Left renal cortex interstitium (tissue), 4 donors: ENCODE measurements at regions not wholly inside any gene's neighbourhood (a gene's known extent, or its start where the extent isn't known, plus 50 kb on each side); places are given as distances from the start of the nearest gene placed in this dataset.
"Not testable (repeated sequence)": the region's sequence is repeated elsewhere in the genome, so short reads cannot be mapped to it uniquely, and the experiment has no call there.

Experiments used
- DNase-seq, 4 donors: peaks; one replicate each; pipeline ENCODE4 v3.0.0-alpha.2; 2013; ENCODE audit warnings: low read depth in 4 of 4, low spot score in 2 of 4, missing footprints in 1 of 4

DNA sequence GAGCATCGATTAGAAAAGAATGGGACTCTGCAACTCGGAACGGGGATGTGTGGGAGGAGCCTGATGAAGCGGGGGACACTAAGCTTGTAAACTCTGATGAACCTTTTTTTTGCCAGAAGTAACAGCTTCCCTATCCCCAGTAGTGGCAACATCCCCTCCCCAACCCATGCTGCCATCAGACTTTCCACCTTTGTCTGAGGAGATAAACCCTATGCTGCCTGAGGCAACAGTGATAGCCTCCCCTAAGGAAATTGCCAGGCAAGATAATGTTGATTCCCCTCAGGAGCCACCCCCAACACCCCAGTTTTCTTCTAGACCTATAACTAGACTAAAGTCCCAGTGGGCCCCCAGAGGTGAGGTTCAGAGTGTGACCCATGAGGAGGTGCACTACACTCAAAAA is 173.7 kb downstream of the AKR1D1 start:
- no peak for DNase-seq

DNA sequence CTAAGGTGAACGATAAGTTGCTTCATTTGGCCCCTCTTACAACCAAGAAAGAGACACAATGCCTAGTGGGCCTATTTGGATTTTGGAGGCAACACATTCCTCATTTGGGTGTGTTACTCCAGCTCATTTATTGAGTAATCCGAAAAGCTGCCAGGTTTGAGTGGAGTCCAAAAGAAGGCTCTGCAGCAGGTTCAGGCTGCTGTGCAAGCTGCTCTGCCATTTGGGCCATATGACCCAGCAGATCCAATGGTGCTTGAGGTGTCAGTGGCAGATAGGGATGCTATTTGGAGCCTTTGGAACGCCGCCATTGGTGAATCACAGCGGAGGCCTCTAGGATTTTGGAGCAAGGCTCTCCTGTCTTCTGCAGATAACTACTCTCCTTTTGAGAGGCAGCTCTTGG is 176.4 kb downstream of the AKR1D1 start:
- DNase-seq: not testable (repeated sequence)

DNA sequence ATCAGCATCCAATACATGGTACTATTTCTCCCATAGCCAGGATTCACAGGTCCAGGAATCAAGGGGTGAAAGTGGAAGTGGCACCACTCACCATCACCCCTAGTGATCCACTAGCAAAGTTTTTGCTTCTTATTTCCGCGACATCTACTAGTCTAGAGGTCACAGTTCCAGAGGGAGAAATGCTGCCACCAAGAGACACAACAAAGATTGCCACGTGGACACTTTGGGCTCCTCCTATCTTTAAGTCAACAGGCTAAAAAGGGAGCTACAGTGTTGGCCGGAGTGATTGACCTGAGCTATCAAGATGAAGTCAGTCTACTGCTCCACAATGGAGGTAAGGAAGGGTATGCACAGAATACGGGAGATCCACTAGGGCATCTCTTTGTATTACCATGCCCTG is 178.2 kb downstream of the AKR1D1 start:
- DNase-seq: no peak

DNA sequence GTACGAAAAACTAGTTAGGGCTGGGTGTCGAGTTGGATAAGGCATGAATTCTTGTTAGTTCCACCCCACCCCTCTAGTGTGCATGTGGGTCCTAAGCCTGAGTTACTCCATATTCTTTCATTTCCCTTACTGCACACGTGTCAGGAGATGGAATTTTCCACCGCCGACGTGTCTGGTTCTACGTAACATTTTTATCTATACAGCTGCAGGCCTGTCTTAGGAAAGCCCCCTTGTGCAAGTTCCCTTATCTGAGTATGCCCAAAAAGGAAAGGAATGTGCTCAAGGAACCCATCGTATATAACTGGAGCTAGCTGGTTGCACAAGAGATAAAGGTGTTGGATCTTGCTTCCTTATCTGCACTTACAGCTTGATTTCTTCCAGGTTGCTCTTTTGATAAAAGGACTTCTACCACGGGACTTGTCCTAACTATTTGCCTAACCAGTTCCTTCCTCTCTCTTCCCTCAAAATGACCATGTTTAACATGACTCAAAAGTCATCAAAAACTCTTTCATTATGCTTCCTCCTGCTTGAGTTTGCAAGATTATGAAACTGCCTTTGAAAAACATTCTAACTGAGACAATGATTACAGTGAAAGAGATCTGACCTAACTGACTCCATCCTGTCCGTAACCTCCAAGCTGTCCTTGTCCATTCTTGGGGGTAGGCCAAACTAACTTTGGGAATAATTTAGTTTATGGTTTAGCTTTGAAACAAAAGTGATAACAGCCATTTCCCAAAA is 181.4 kb downstream of the AKR1D1 start:
- DNase-seq: no peak

DNA sequence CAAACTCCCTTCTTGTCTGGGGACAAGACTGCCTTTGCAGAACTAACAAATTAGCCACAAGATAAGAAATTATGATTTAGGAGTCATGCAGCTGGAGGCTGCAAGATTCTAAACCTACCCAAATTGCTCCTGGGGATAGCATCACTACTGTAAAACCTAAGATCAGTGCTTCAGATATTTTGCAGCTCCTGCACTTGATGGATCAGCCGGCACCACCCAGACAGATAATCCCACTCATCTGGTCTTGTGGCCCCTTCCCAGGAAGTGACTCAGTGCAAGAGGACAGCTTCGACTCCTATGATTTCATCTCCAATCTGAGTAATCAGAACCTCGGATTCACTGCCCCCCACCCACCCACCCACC is 181.9 kb downstream of the AKR1D1 start:
- no peak for DNase-seq

DNA sequence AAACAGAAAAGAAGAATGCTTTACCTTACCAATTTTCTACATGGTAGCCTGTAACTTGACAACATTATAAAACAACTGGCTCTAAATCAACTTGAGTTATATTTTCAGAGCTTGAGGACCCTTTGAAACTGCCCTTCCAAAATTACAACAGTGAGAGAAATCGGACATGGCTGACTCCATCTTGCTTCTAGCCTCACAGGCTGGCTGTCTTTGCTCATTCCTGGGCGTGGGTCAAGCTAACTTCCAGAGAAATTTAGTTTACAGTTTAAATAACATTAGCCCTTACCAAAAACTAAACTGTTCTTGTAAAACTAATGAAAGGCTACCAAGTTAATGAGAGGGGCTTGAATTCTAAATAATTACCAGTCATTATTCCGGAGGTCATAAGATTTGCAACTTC is 183.4 kb downstream of the AKR1D1 start:
- no peak for DNase-seq

DNA sequence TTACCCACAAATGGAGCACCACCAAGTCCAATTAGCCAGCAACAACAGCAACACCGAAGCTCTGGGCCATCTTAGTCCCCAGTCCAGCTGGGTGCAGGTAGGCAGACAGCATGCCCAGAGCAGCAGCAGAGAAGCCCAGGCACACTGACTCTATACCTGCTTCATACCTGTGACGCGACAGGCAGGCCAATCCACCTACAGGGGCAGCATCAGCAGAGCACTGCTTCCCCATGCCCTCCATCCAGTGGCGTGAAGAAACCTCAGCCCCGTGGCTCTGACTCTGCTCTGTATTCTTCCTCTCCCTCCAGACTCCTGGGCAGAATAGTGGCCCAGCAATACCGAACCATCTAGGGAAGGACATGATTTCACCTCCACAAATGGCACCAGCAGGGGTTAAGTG is 191.7 kb downstream of the AKR1D1 start:
- DNase-seq: no peak

DNA sequence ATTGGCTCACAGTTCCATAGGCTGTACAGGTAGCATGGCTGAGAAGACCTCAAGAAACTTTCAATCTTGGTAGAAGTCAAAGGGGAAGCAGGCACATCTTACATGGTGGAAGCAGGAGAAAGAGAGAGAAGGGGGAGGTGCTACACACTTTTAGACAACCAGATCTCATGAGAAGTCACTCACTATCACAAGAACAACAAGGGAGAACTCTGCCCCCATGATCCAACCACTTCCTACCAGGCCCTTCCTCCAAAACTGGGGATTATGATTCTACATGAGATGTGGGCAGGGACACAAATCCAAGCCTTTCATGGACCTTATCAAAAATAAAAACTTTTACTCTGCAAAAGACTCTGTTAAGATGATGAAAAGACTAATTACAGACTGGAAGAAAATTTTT is 183.2 kb upstream of the TRIM24 start:
- DNase-seq: no peak

DNA sequence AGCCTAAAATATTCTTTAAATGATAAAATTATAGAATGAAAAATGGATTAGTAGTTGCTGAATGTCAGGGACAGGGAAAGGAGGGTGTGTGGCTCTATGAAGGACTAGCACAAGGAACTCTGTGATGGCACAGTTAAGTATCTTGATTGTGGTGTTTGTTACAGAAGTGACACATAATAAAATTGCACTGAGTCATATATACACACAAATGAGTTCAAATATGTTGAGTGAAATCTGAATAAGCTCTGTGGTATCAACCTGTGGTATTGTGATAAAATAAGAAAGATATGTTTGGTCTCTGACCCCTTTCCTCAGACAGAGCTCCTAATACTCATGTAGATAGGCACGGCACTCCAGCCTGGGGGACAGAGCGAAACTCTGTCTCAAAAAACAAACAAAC is 181.5 kb upstream of the TRIM24 start:
- no peak for DNase-seq

DNA sequence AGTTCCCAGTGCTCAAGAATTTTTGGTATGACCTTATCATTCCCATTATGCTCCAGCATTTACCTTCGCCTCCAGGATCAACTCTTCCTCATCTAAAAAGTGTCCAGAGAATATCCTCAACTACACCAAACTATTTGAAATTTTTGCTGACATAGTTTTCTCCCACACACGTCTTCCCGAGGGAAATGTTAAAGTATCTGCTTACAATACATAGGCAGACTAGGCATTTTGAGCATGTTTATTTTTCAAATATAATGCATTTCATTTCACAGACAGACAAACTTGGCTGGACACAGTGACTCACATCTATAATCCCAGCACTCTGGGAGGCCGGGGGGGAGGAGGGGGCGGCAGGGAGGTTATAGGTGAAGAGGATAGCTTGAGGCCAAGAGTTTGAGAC is 177.1 kb upstream of the TRIM24 start:
- DNase-seq: no peak

DNA sequence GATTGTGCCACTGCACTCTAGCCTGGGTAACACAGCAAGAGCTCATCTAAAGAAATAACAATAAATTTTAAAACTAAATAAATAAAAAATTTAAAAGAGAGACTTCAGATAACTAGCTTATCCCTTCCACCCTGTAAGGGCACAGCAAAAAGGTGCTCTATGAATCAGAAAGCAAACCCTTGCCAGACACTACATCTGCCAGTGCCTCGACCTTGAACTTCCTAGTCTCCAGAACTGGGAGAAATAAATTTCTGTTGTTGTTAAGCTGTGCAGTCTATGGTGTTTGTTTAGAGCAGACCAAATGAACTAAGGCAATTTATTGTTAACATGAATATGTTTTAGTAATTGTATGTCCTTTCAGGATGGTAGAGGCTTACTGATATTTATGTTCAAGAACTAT is 174.9 kb upstream of the TRIM24 start:
- DNase-seq: no peak

DNA sequence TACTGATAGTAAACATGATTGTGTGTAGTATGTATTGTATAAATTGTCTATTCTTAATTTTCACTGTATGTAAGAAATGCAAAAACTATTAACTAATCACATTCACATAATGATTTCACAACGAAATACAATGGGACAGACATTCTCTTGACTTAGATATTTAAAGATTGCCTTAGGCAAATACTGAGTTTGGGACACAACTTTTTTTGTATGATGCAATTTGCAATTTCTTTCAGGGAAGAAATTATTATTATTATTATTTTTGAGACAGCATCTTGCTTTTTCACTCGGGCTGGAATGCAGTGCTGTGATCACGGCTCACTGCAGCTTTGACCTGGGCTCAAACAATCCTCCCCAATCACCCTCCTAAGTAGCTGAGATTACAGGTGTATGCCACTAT is 173.2 kb upstream of the TRIM24 start:
- DNase-seq: no peak

DNA sequence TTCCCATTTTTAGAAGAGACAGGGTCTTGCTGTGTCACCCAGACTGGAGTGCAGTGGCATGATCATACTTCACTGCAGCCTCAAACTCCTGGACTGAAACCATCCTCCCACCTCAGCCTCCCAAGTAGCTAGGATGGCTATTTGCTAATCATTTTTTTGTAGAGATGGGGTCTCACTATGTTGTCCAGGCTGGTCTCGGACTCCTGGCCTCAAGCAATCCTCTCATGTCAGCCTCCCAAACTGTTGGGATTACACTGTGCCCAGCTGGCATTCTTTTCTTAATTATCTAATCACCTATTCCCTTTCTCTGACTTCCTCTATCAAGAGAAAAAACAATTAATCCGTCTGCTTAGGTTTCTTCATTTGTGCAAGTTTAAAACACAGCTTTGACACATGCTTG is 172.5 kb upstream of the TRIM24 start:
- no peak for DNase-seq

DNA sequence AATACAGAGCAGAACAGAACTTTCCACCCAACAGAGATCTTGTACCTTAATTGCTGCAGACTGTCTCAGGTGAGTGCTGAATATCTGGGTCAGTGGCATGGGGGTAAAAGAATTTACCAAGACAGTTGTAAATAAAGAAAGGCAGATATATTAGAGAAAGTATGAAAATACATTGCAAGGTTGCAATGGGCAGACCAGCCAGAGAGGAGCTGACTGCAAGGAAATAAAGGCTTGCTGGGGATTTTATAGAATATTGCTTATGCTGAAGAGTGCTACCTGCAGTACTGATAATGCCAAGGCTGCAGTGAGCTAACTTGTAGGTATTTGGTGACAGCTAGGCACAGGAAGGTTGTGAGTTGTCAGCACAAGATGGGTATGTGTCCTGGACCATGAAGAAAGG is 171.0 kb upstream of the TRIM24 start:
- DNase-seq: no peak

DNA sequence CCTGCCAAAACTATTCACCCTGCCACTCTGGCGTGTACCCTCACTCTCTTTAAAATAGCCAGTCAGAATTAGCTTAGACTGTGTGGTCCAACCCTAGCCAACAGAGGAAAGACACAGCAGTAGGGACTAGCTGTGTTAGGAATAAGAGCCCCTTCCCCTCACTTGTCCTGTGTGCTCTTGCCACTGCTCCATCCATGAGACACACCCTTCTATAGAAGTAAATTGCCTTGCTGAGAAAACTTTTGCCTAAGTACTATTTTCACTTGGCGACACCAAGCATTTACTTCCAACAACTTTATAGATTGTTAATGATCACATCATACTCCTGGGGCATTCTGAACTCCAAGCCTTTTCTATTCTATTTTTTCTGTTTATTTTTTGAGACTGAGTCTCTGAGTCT is 170.2 kb upstream of the TRIM24 start:
- no peak for DNase-seq

DNA sequence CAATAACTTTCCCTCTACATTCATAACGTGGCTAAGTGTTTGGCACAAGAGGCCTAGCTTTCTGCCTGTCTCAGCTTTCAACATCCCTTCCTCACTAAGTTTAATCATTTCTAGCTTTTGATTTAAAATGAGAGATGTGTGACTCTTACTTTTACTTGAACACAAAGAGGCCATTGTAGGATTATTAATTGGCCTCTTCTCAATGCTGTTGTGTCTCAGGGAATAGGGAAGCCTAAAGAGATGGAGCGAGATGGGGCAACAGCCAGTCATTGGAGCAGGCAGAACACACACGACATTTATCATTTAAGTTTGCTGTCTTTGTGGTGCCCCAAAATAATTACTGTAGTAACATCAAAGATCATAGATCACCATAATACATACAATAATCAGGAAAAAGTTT is 167.1 kb upstream of the TRIM24 start:
- no peak for DNase-seq

DNA sequence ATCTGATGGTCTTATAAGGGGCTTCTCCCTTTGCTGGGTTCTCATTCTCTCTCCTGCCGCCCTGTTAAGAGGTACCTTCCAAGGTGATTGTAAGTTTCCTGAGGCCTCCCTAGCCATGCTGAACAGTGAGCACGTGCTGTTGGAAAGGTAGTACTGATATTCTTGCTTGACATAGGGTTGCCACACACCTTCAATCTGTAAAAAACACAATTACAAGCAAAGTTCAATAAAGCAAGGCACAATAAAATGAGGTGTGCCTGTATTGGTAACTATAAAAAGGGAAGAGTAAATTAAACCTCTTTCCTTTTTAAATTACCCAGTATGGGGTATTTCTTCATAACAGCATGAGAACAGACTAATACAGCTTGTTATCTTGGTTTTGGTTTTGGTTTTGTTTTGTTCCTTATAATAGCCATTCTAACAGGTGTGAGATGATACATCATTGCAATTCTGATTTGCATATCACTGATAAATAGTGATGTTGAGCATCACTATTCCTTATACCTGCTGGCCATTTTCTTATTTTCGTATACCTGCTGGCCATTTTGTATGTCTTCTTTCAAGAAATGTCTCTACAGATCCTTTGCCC is 164.9 kb upstream of the TRIM24 start:
- no peak for DNase-seq

DNA sequence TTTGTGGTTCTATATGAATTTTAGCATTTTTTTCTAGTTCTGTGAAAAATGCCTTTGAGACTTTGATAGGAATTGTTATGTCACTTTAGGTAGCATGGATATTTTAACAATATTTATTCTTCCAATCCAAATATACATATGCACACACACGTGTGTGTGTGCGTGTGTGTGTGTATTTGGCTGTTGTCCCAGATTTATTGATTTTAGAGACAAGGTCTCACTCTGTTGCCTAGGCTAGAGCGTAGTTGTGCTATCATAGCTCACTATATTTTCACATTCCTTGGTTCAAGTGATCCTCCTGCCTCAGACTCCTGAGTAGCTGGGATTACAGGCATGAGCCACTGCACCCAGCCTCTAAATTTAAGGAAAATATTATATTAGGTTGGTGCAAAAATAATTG is 162.5 kb upstream of the TRIM24 start:
- DNase-seq: no peak

DNA sequence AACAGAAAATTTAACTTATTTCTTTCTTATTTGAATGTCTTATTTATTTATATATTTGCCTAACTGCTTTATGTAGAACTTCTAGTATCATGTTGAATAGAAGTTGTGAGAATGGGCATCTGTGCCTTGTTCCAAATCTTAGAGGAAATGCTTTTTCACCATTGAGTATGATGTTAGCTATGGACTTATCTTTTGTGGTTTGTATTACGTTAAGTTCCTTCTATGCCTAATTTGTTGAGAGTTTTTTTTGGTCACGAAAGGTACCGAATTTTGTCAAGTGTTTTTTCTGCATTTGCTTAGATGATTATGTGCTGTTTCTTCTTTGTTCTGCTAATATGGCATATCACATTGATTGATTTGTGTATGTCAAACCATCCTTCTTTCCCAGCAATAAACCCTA is 161.0 kb upstream of the TRIM24 start:
- DNase-seq: no peak

DNA sequence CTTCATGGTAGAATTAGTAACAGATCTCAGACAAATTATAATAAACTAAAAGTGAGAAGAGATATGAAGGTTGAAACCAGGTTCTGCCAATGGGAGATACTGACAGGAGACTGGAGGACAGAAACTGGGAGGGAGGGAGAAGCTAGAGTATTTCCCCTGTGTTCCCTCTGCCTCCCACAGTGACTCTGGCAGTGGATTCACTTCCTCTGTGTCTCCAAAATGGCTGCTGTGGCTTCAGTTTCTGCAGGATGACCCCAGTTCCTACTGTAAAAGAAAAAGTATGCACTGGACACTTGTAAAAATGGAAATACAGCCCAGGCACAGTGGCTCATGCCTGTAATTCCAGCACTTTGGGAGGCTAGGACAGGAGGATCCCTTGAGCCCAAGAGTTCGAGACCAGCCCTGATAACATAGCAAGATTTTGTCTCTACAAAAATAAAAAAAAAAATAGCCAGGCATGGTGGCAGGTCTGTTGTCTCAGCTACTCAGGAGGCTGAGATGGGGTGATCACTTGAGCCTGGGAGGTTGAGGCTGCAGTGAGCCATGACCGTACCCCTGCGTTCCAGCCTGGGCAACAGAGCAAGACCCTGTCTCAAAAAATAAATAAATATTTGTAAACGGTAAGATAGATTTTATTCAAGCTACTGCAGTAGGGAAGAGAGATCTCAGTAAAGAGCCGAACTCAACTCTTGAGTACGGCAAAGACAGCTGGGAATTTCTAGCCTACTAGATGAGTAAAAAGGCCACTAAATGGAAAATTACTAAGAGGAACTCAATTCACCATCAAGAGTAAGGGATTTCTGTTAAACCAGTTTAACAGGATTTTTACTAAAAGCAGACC is 156.6 kb upstream of the TRIM24 start:
- no peak for DNase-seq

DNA sequence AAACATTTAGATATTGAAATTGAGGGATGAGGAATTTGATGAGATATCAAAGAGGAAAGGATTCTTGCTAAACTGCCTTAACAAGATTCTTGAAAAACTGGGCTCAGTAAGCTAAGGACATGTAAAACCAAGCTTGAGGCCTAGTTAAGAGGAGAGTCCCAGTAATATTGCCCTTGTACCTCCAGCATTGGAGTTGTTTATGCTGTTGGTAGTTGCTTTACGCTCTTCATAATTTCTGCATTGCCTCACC is 156.1 kb upstream of the TRIM24 start:
- no peak for DNase-seq

DNA sequence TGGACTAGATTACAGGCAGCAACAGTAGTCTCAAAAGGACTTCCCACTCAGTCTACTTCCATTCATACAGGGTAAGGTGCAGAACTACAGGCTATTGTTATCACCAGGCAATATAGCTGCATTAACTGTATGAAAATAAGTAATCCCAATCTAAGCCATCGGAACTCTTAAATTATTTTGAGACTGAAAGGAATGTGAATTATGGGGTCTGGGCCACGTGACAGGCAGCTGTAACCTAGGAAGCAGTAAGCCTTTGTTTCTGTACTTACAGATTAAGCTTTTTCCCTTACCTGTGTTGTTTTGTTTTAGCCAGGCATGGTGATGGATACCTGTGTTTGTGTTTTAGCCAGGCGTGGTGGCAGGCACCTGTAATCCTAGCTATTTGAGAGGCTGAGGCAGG is 152.4 kb upstream of the TRIM24 start:
- no peak for DNase-seq
